Gastrocnemius medialis (tissue), 4 donors: ENCODE measurements at regions not wholly inside any gene's neighbourhood (a gene's known extent, or its start where the extent isn't known, plus 50 kb on each side); places are given as distances from the start of the nearest gene placed in this dataset.

Experiments
- ATAC-seq, 2 donors: fragments of 150-250 bp; one replicate each; pipeline ENCODE4 v1.9.1; 2016
- DNase-seq, 2 donors: peaks; one replicate each; pipeline ENCODE4 v3.0.0-alpha.2; 2019
- H3K27ac ChIP-seq, 4 donors: fragments of 200-600 bp; sonication (generic); 1 replicate in 1 of 4; 2 replicates in 3 of 4; pipeline ENCODE4 v1.5.1; 2016 to 2018; ENCODE audit warnings: mild to moderate bottlenecking in 2 of 4, moderate library complexity in 1 of 4
- H3K27me3 ChIP-seq, 3 donors: fragments of 200-600 bp; sonication (generic) in 2 of 3; 1 replicate in 1 of 3; 2 replicates in 2 of 3; pipeline versions ENCODE4 v1.5.1 to v1.6.0; 2016 to 2019; ENCODE audit warnings: mild to moderate bottlenecking in 1 of 3, moderate library complexity in 1 of 3
- H3K36me3 ChIP-seq, 2 donors: fragments of 200-600 bp; sonication (generic) in 1 of 2; one replicate each; pipeline ENCODE4 v1.5.1; 2017 to 2018
- H3K4me1 ChIP-seq, 2 donors: fragments of 200-600 bp; sonication (generic) in 1 of 2; one replicate each; pipeline ENCODE4 v1.5.1; 2016 to 2017; ENCODE audit warnings: mild to moderate bottlenecking in 2 of 2
- H3K4me3 ChIP-seq, 4 donors: fragments of 200-600 bp; sonication (generic) in 3 of 4; 1 replicate in 1 of 4; 2 replicates in 3 of 4; pipeline ENCODE4 v1.5.1; 2016 to 2019; ENCODE audit warnings: mild to moderate bottlenecking in 2 of 4
- H3K9me3 ChIP-seq, 3 donors: fragments of 200-600 bp; sonication (generic) in 2 of 3; 1 replicate in 1 of 3; 2 replicates in 2 of 3; pipeline ENCODE4 v1.5.1; 2016 to 2019
- CTCF ChIP-seq, 5 experiments: fragments of 450-650 bp in 3 of 5; fragments of 200-600 bp in 2 of 5; sonication (generic) in 2 of 5; IDR thresholded peaks in 4 of 5; conservative IDR thresholded peaks in 1 of 5; 1 replicate in 4 of 5; 2 replicates in 1 of 5; pipeline ENCODE4 v1.5.1; 2016 to 2019; ENCODE audit warnings: antibody characterized with exemption in 5 of 5, mild to moderate bottlenecking in 3 of 5, moderate library complexity in 3 of 5
- POLR2A ChIP-seq, 2 donors: fragments of 450-650 bp; IDR thresholded peaks; one replicate each; pipeline ENCODE4 v1.6.1; 2017; ENCODE audit warnings: antibody characterized with exemption in 2 of 2, mild to moderate bottlenecking in 2 of 2, moderate library complexity in 2 of 2
- in situ Hi-C, 4 donors: fragments of 200-750 bp; cut with MboI; loops; one replicate each; pipeline versions ENCODE4 v1.15.0 to v1.8.0; 2017; ENCODE audit warnings: low sequenced_read_pairs in 4 of 4
- intact Hi-C: fragments of 100-400 bp; cut with DNase I; formaldehyde crosslinking; loops from one replicate; pipeline ENCODE4 v1.15.1; 2023; ENCODE audit warnings: low total_unique reads

DNA sequence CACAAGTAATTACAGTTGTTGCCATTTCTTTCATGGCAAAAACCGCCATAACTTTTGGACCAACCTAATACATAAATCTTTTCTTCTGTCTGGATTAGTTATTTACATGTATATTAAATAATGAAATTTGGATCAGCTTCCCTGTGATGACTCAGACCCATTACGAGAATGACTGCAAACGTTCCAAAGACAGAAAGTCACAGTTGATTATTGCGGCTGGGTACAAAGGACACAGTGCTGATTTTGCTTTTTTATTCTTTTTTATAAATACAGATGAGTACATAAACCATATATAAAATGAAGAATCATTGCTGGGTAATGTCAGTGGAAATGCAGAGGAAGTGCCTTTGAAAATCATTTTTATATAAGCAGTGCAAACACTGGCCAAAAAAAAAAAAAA is 126.2 kb downstream of the TWIST2 start:
- no peak overlapping the region for H3K27ac ChIP-seq
- no peaks in the 10 kb centered on the region for H3K4me1 ChIP-seq
- H3K27me3 ChIP-seq: peaks cover 2 to 5% (median 3%) of the 10 kb centered on the region in 3 donors
- no peaks in the 10 kb centered on the region for H3K36me3 ChIP-seq
- H3K9me3 ChIP-seq: no peaks in the 10 kb centered on the region
- no peak for DNase-seq
- intact Hi-C loops: no loop called here
- no peak overlapping the region for H3K4me3 ChIP-seq
- TF ChIP-seq POLR2A (IDR thresholded peaks at IDR 0.05) (no peak), CTCF (IDR thresholded peaks at IDR 0.05 in 4 of 5, conservative IDR thresholded peaks at IDR 0.05 in 1 of 5) (no peak)
- in situ Hi-C loops: loop anchor here in 1 of 4 donors (25.0 kb wide), 1 partner anchor 612 kb away; no protein-coding TSS in a partner anchor
- ATAC-seq: no peak

- H3K9me3 ChIP-seq: no peaks in the 10 kb centered on the region
- H3K27ac ChIP-seq: no peak overlapping the region
- no peaks in the 10 kb centered on the region for H3K4me1 ChIP-seq
- no peak for TF ChIP-seq POLR2A (IDR thresholded peaks at IDR 0.05)
- no peak for TF ChIP-seq CTCF (IDR thresholded peaks at IDR 0.05 in 4 of 5, conservative IDR thresholded peaks at IDR 0.05 in 1 of 5)
- H3K27me3 ChIP-seq: peaks cover 2 to 5% (median 3%) of the 10 kb centered on the region in 3 donors
- H3K4me3 ChIP-seq: no peak overlapping the region
- ATAC-seq (peak in 1 of 2 donors; percentile 42), DNase-seq (no peak)
- in situ Hi-C loops (loop anchor here in 1 of 4 donors (25.0 kb wide), 1 partner anchor 612 kb away; no protein-coding TSS in a partner anchor), intact Hi-C loops (no loop called here)
- no peaks in the 10 kb centered on the region for H3K36me3 ChIP-seq
Observed at GRCh38 chr2:238974501-238975166, 126.7 kb downstream of the TWIST2 start.

- Histone ChIP-seq H3K27ac (no peak overlapping the region), H3K4me3 (no peak overlapping the region), H3K9me3 (no peaks in the 10 kb centered on the region), H3K36me3 (no peaks in the 10 kb centered on the region), H3K27me3 (peaks cover 0 to 5% (median 3%) of the 10 kb centered on the region in 3 donors), H3K4me1 (no peaks in the 10 kb centered on the region)
- no peak for TF ChIP-seq CTCF (IDR thresholded peaks at IDR 0.05 in 4 of 5, conservative IDR thresholded peaks at IDR 0.05 in 1 of 5)
- TF ChIP-seq POLR2A (IDR thresholded peaks at IDR 0.05): no peak
- in situ Hi-C loops: no loop called here
- intact Hi-C loops: no loop called here
- ATAC-seq: no peak
- DNase-seq: no peak
Observed at GRCh38 chr2:238975408-238975807, 127.5 kb downstream of the TWIST2 start.

DNA sequence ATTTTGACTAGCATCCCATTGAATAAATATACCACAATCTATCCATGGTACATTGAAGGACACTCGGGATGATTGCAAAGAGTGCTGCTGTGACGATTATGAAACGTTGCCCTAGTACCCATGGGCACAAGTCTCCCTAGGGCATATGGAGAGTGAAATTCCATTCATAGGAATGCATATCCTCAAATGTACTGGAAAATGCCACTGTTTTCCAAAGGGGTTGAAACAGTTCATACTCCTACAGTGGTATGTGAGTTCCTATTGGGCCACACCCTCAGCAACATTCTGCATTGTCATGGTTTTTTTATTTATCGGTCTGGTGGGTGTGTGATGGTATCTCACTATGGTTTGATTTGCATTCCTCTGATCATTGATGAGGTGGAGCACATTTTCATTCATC is 130.6 kb downstream of the TWIST2 start:
- ATAC-seq (no peak), DNase-seq (no peak)
- Histone ChIP-seq H3K4me3 (no peak overlapping the region), H3K9me3 (no peaks in the 10 kb centered on the region), H3K4me1 (no peaks in the 10 kb centered on the region), H3K36me3 (no peaks in the 10 kb centered on the region), H3K27me3 (no peaks in the 10 kb centered on the region), H3K27ac (no peak overlapping the region)
- intact Hi-C loops: no loop called here
- in situ Hi-C loops: no loop called here
- TF ChIP-seq CTCF (IDR thresholded peaks at IDR 0.05 in 4 of 5, conservative IDR thresholded peaks at IDR 0.05 in 1 of 5) (no peak), POLR2A (IDR thresholded peaks at IDR 0.05) (no peak)

GRCh38 chr2:238979636-238980035 is 131.8 kb downstream of the TWIST2 start:
- ATAC-seq: no peak

More at GRCh38 chr2:238979636-238980035, 131.8 kb downstream of the TWIST2 start:
- Histone ChIP-seq H3K9me3 (no peaks in the 10 kb centered on the region), H3K4me3 (no peak overlapping the region), H3K36me3 (no peaks in the 10 kb centered on the region), H3K27ac (no peak overlapping the region), H3K4me1 (no peaks in the 10 kb centered on the region), H3K27me3 (no peaks in the 10 kb centered on the region)
- in situ Hi-C loops: no loop called here
- TF ChIP-seq POLR2A (IDR thresholded peaks at IDR 0.05) (no peak), CTCF (IDR thresholded peaks at IDR 0.05 in 4 of 5, conservative IDR thresholded peaks at IDR 0.05 in 1 of 5) (no peak)
- DNase-seq: no peak
- intact Hi-C loops: no loop called here
